CD4-positive, CD25-positive, alpha-beta regulatory T cell (primary cell): ENCODE measurements at regions not wholly inside any gene's neighbourhood (a gene's known extent, or its start where the extent isn't known, plus 50 kb on each side); places are given as distances from the start of the nearest gene placed in this dataset.

Experiments used
- ATAC-seq, 2 donors: fragments of 150-1000 bp; cut with Tn5 transposase; one replicate each; pipeline ENCODE4 v1.10.0; 2021; ENCODE audit warnings: low read depth in 2 of 2, moderate number of reproducible peaks in 2 of 2, moderate library complexity in 1 of 2
- DNase-seq, 3 donors: peaks; one replicate each; pipeline versions ENCODE4 v3.0.0 to v3.0.0-alpha.2; 2012 to 2022; ENCODE audit warnings: mixed read lengths in 1 of 3
- H3K27ac ChIP-seq: one replicate; pipeline ENCODE4 v1.7.0; 2013; ENCODE audit warnings: mild to moderate bottlenecking, low read length; ENCODE audit not compliant: insufficient read depth, poor library complexity, severe bottlenecking
- H3K27me3 ChIP-seq: one replicate; pipeline ENCODE4 v1.7.0; 2013; ENCODE audit warnings: low read length; ENCODE audit not compliant: control insufficient read depth, insufficient read depth
- H3K36me3 ChIP-seq: one replicate; pipeline ENCODE4 v1.7.0; 2013; ENCODE audit warnings: mild to moderate bottlenecking, low read length, moderate library complexity; ENCODE audit not compliant: control insufficient read depth, insufficient read depth
- H3K4me1 ChIP-seq: 2 replicates; pipeline ENCODE4 v1.7.0; 2013; ENCODE audit warnings: mild to moderate bottlenecking, low read length; ENCODE audit not compliant: insufficient read depth, control insufficient read depth, poor library complexity, severe bottlenecking
- H3K4me3 ChIP-seq: one replicate; pipeline ENCODE4 v1.7.0; 2013; ENCODE audit warnings: low read depth, mild to moderate bottlenecking, low read length, moderate library complexity
- H3K9me3 ChIP-seq, 2 experiments: 1 replicate in 1 of 2; 2 replicates in 1 of 2; pipeline ENCODE4 v1.7.0; 2013; ENCODE audit warnings: low read length in 2 of 2, mild to moderate bottlenecking in 1 of 2, moderate library complexity in 1 of 2; ENCODE audit not compliant: control insufficient read depth in 2 of 2
- H3K27ac Mint-ChIP-seq, 3 donors: one replicate each; pipeline ENCODE4 v1.8.0; 2020 to 2022; ENCODE audit warnings: mild to moderate bottlenecking in 3 of 3, mixed read lengths in 3 of 3, moderate library complexity in 2 of 3
- H3K27me3 Mint-ChIP-seq: one replicate; pipeline ENCODE4 v1.8.0; 2022; ENCODE audit warnings: mild to moderate bottlenecking, mixed read lengths
- H3K36me3 Mint-ChIP-seq: one replicate; pipeline ENCODE4 v1.8.0; 2020; ENCODE audit warnings: mixed read lengths
- H3K4me1 Mint-ChIP-seq, 4 donors: one replicate each; pipeline ENCODE4 v1.8.0; 2020 to 2022; ENCODE audit warnings: mixed read lengths in 4 of 4, mild to moderate bottlenecking in 1 of 4
- H3K4me3 Mint-ChIP-seq, 4 donors: one replicate each; pipeline ENCODE4 v1.8.0; 2020 to 2022; ENCODE audit warnings: mild to moderate bottlenecking in 4 of 4, mixed read lengths in 4 of 4, moderate library complexity in 3 of 4
- H3K9me3 Mint-ChIP-seq, 7 donors: one replicate each; pipeline ENCODE4 v1.8.0; 2020 to 2022; ENCODE audit warnings: mixed read lengths in 7 of 7, mild to moderate bottlenecking in 3 of 7, moderate library complexity in 2 of 7

GRCh38 chr2:217570394-217570793 is 432.4 kb downstream of the TNS1 start:
- H3K9me3 ChIP-seq, result no peaks in the 10 kb centered on the region
- Mint-ChIP-seq H3K9me3 (peaks cover 0 to 9% (median 4%) of the 10 kb centered on the region in 7 donors), H3K4me1 (no peaks in the 10 kb centered on the region), H3K4me3 (no peak overlapping the region), H3K36me3 (peaks cover 2% of the 10 kb centered on the region), H3K27me3 (peaks cover 6% of the 10 kb centered on the region), H3K27ac (no peak overlapping the region)
- no peaks in the 10 kb centered on the region for H3K4me1 ChIP-seq
- no peak overlapping the region for H3K27ac ChIP-seq
- no peaks in the 10 kb centered on the region for H3K36me3 ChIP-seq
- DNase-seq (no peak), ATAC-seq (no peak)
- H3K27me3 ChIP-seq, result no peaks in the 10 kb centered on the region
- no peak overlapping the region for H3K4me3 ChIP-seq

- DNase-seq (no peak), ATAC-seq (no peak)
- Histone ChIP-seq H3K27me3 (no peaks in the 10 kb centered on the region), H3K4me1 (no peaks in the 10 kb centered on the region), H3K4me3 (no peak overlapping the region), H3K27ac (no peak overlapping the region), H3K36me3 (no peaks in the 10 kb centered on the region), H3K9me3 (no peaks in the 10 kb centered on the region)
- Mint-ChIP-seq H3K9me3 (peaks cover 0 to 9% (median 3%) of the 10 kb centered on the region in 7 donors), H3K36me3 (peaks cover 9% of the 10 kb centered on the region), H3K27me3 (no peaks in the 10 kb centered on the region), H3K4me1 (no peaks in the 10 kb centered on the region), H3K27ac (no peak overlapping the region), H3K4me3 (no peak overlapping the region)
Observed at GRCh38 chr2:217568289-217568971, 434.4 kb downstream of the TNS1 start.

- H3K9me3 Mint-ChIP-seq, result peaks cover 1 to 16% (median 6%) of the 10 kb centered on the region in 7 donors
- H3K27ac ChIP-seq, result no peak overlapping the region
- H3K4me3 ChIP-seq, result no peak overlapping the region
- peaks cover 0 to 2% of the 10 kb centered on the region in 2 experiments for H3K9me3 ChIP-seq
- H3K36me3 Mint-ChIP-seq, result peaks cover 27% of the 10 kb centered on the region
- no peaks in the 10 kb centered on the region for H3K4me1 Mint-ChIP-seq
- H3K4me1 ChIP-seq, result no peaks in the 10 kb centered on the region
- H3K36me3 ChIP-seq, result no peaks in the 10 kb centered on the region
- no peak for ATAC-seq
- no peak overlapping the region for H3K4me3 Mint-ChIP-seq
- no peaks in the 10 kb centered on the region for H3K27me3 Mint-ChIP-seq
- no peaks in the 10 kb centered on the region for H3K27me3 ChIP-seq
- no peak overlapping the region for H3K27ac Mint-ChIP-seq
- no peak for DNase-seq
Observed at GRCh38 chr2:217563565-217563964, 439.2 kb downstream of the TNS1 start.

- peaks cover 27% of the 10 kb centered on the region for H3K36me3 Mint-ChIP-seq
- H3K4me3 Mint-ChIP-seq, result no peak overlapping the region
- peaks cover 0 to 2% of the 10 kb centered on the region in 2 experiments for H3K9me3 ChIP-seq
- H3K27ac Mint-ChIP-seq, result no peak overlapping the region
- no peaks in the 10 kb centered on the region for H3K36me3 ChIP-seq
- H3K27me3 ChIP-seq, result no peaks in the 10 kb centered on the region
- H3K9me3 Mint-ChIP-seq, result peaks cover 1 to 16% (median 6%) of the 10 kb centered on the region in 7 donors
- H3K4me1 Mint-ChIP-seq, result no peaks in the 10 kb centered on the region
- no peaks in the 10 kb centered on the region for H3K4me1 ChIP-seq
- H3K27ac ChIP-seq, result no peak overlapping the region
- no peak for DNase-seq
- H3K27me3 Mint-ChIP-seq, result no peaks in the 10 kb centered on the region
- no peak overlapping the region for H3K4me3 ChIP-seq
- no peak for ATAC-seq
Observed at GRCh38 chr2:217562871-217563480, 439.8 kb downstream of the TNS1 start.

GRCh38 chr2:217559084-217559483 is 443.7 kb downstream of the TNS1 start:
- Mint-ChIP-seq H3K4me3 (no peak overlapping the region), H3K36me3 (peaks cover 19% of the 10 kb centered on the region), H3K9me3 (peaks cover 0 to 16% (median 6%) of the 10 kb centered on the region in 7 donors), H3K27ac (no peak overlapping the region), H3K4me1 (peaks cover 0 to 10% (median 2%) of the 10 kb centered on the region in 4 donors), H3K27me3 (no peaks in the 10 kb centered on the region)
- Histone ChIP-seq H3K4me3 (no peak overlapping the region), H3K36me3 (no peaks in the 10 kb centered on the region), H3K9me3 (peaks cover 0 to 2% of the 10 kb centered on the region in 2 experiments), H3K27me3 (no peaks in the 10 kb centered on the region), H3K27ac (no peak overlapping the region), H3K4me1 (no peaks in the 10 kb centered on the region)
- ATAC-seq (no peak), DNase-seq (no peak)

GRCh38 chr2:217555081-217555876 is 447.5 kb downstream of the TNS1 start:
- Mint-ChIP-seq H3K4me3 (no peak overlapping the region), H3K9me3 (peaks cover 0 to 3% (median 0%) of the 10 kb centered on the region in 7 donors), H3K27ac (no peak overlapping the region), H3K4me1 (peaks cover 0 to 10% (median 2%) of the 10 kb centered on the region in 4 donors), H3K27me3 (no peaks in the 10 kb centered on the region), H3K36me3 (peaks cover 6% of the 10 kb centered on the region)
- DNase-seq (peak in 1 of 3 donors; percentile 36), ATAC-seq (no peak)
- Histone ChIP-seq H3K4me1 (no peaks in the 10 kb centered on the region), H3K27ac (no peak overlapping the region), H3K36me3 (no peaks in the 10 kb centered on the region), H3K27me3 (no peaks in the 10 kb centered on the region), H3K4me3 (no peak overlapping the region), H3K9me3 (no peaks in the 10 kb centered on the region)

GRCh38 chr2:217553679-217554078 is 449.1 kb downstream of the TNS1 start:
- ATAC-seq, result no peak
- Histone ChIP-seq H3K36me3 (no peaks in the 10 kb centered on the region), H3K27ac (no peak overlapping the region), H3K9me3 (no peaks in the 10 kb centered on the region), H3K4me3 (no peak overlapping the region), H3K27me3 (no peaks in the 10 kb centered on the region), H3K4me1 (no peaks in the 10 kb centered on the region)
- Mint-ChIP-seq H3K27me3 (peaks cover 6% of the 10 kb centered on the region), H3K4me3 (no peak overlapping the region), H3K36me3 (peaks cover 3% of the 10 kb centered on the region), H3K9me3 (peaks cover 0 to 3% (median 0%) of the 10 kb centered on the region in 7 donors), H3K4me1 (peaks cover 0 to 10% (median 2%) of the 10 kb centered on the region in 4 donors), H3K27ac (no peak overlapping the region)
- DNase-seq, result no peak
